ENCODE measurements at regions not wholly inside any gene's neighbourhood (a gene's known extent, or its start where the extent isn't known, plus 50 kb on each side); places are given as distances from the start of the nearest gene placed in this dataset.
A peak's percentile ranks its signal among the peaks of the same experiment; 100 is the strongest.

GRCh38 chr3:44092497-44092896 is 149.2 kb upstream of the TOPAZ1 start (continued):
- no peak for TF ChIP-seq ETS1 (IDR thresholded peaks at IDR 0.05)
- TF ChIP-seq CREB1 (CRISPR knock-in tag; IDR thresholded peaks at IDR 0.05; ENCODE audit: low read depth) = no peak

- H3K27ac Mint-ChIP-seq = no peak overlapping the region
- Histone ChIP-seq H3K4me2 (no peak overlapping the region), H3K79me2 (replicated peaks; ENCODE audit: insufficient read depth) (no peaks in the 10 kb centered on the region), H3F3A (replicated peaks; ENCODE audit: low read depth) (no peaks in the 10 kb centered on the region), H3K4me3 (no peak overlapping the region), H3K9me2 (ENCODE audit: insufficient read depth) (no peaks in the 10 kb centered on the region), H3K4me1 (ENCODE audit: insufficient read depth) (peaks cover 7% of the 10 kb centered on the region), H3K27ac (ENCODE audit: low read depth) (no peak overlapping the region), H4K20me1 (replicated peaks; ENCODE audit: insufficient read depth) (no peaks in the 10 kb centered on the region; the same call in 1 of the 2 replicates), H3K27me3 (ENCODE audit: insufficient read depth) (no peaks in the 10 kb centered on the region), H3K36me3 (ENCODE audit: insufficient read depth) (no peaks in the 10 kb centered on the region), H2AFZ (no peak overlapping the region)
- no peaks in the 10 kb centered on the region for H3K36me3 Mint-ChIP-seq (ENCODE audit: low read depth)
- no peak overlapping the region for H3K4me3 Mint-ChIP-seq
- H3K27me3 Mint-ChIP-seq (ENCODE audit: insufficient read depth, low read depth, poor library complexity) = peaks cover 1% of the 10 kb centered on the region
- no peak for TF ChIP-seq NANOG (IDR thresholded peaks at IDR 0.05; ENCODE audit: borderline replicate concordance)
- no peak for TF ChIP-seq STAT1 (IDR thresholded peaks at IDR 0.05; ENCODE audit: unreplicated experiment)
- no peak for TF ChIP-seq POLR2AphosphoS5 (IDR thresholded peaks at IDR 0.05; ENCODE audit: low read depth)
- H3K4me1 Mint-ChIP-seq = peaks cover 8% of the 10 kb centered on the region; the same call in 2 of the 3 replicates
- ATAC-seq = no peak
- no peaks in the 10 kb centered on the region for H3K9me3 Mint-ChIP-seq
- no peak for DNase-seq (ENCODE audit: low spot score)
Measured at GRCh38 chr3:44093531-44093930, 148.2 kb upstream of the TOPAZ1 start.

- peaks cover 14% of the 10 kb centered on the region for H3K4me1 ChIP-seq (ENCODE audit: insufficient read depth)
- DNase-seq (ENCODE audit: low spot score) (peak; percentile 51), ATAC-seq (peak; percentile 77)
- no peak overlapping the region for H2AFZ ChIP-seq
- H4K20me1 ChIP-seq (replicated peaks; ENCODE audit: insufficient read depth) = no peaks in the 10 kb centered on the region
- no peak overlapping the region for H3K4me3 ChIP-seq
- H3K4me2 ChIP-seq = no peak overlapping the region; the same call in none of the 2 replicates
- H3K4me3 Mint-ChIP-seq = no peak overlapping the region
- H3K9me2 ChIP-seq (ENCODE audit: insufficient read depth) = 0 out of 2 replicates have a peak, but pooled peaks cover 3% of the 10 kb centered on the region
- H3K27me3 ChIP-seq (ENCODE audit: insufficient read depth) = no peaks in the 10 kb centered on the region
- peaks cover 3% of the 10 kb centered on the region for H3K27me3 Mint-ChIP-seq (ENCODE audit: insufficient read depth, low read depth, poor library complexity)
- H3K4me1 Mint-ChIP-seq = peaks cover 21% of the 10 kb centered on the region
- no peaks in the 10 kb centered on the region for H3K36me3 Mint-ChIP-seq (ENCODE audit: low read depth)
- H3K36me3 ChIP-seq (ENCODE audit: insufficient read depth) = no peaks in the 10 kb centered on the region
- no peak overlapping the region for H3K27ac ChIP-seq (ENCODE audit: low read depth)
- H3K9me3 Mint-ChIP-seq = no peaks in the 10 kb centered on the region; the same call in 2 of the 3 replicates
- no peak overlapping the region for H3K27ac Mint-ChIP-seq
- no peaks in the 10 kb centered on the region for H3K79me2 ChIP-seq (replicated peaks; ENCODE audit: insufficient read depth)
- H3F3A ChIP-seq (replicated peaks; ENCODE audit: low read depth) = no peaks in the 10 kb centered on the region
- TF ChIP-seq NANOG (IDR thresholded peaks at IDR 0.05; ENCODE audit: borderline replicate concordance) (no peak), REST (IDR thresholded peaks at IDR 0.05; ENCODE audit: unreplicated experiment) (no peak), EZH2phosphoT487 (IDR thresholded peaks at IDR 0.05; ENCODE audit: unreplicated experiment) (no peak), EZH2 (IDR thresholded peaks at IDR 0.05; ENCODE audit: low read depth, unreplicated experiment) (no peak), POLR2AphosphoS5 (IDR thresholded peaks at IDR 0.05; ENCODE audit: low read depth) (no peak), CREB1 (CRISPR knock-in tag; IDR thresholded peaks at IDR 0.05; ENCODE audit: low read depth) (no peak)
Measured at GRCh38 chr3:44098656-44099415, 142.8 kb upstream of the TOPAZ1 start.
